Astrocyte (in vitro differentiated cells and primary cell): ENCODE measurements at regions not wholly inside any gene's neighbourhood (a gene's known extent, or its start where the extent isn't known, plus 50 kb on each side); places are given as distances from the start of the nearest gene placed in this dataset.
"Not testable (repeated sequence)": the region's sequence is repeated elsewhere in the genome, so short reads cannot be mapped to it uniquely, and the experiment has no call there.

Experiments
- DNase-seq: peaks from one replicate; pipeline ENCODE4 v3.0.0-alpha.2; 2010; ENCODE audit warnings: low read depth
- FAIRE-seq: peaks from 2 replicates; lab custom pipeline; 2011; peaks lifted over from hg19 to GRCh38; lab: Jason Lieb, UNC
- H2AFZ ChIP-seq: 2 replicates; pipeline ENCODE4 v1.6.0; 2012; ENCODE audit warnings: low read depth, low read length, inconsistent platforms
- H3K27ac ChIP-seq: 2 replicates; pipeline ENCODE4 v1.5.1; 2011; ENCODE audit warnings: low read depth, low read length, inconsistent platforms
- H3K27me3 ChIP-seq: 2 replicates; pipeline ENCODE4 v1.6.0; 2011; ENCODE audit warnings: low read length, inconsistent platforms; ENCODE audit not compliant: insufficient read depth
- H3K36me3 ChIP-seq: 2 replicates; pipeline ENCODE4 v1.5.1; 2011; ENCODE audit warnings: low read length, inconsistent platforms; ENCODE audit not compliant: insufficient read depth
- H3K4me1 ChIP-seq: 2 replicates; pipeline ENCODE4 v1.5.1; 2011; ENCODE audit warnings: low read length, inconsistent platforms; ENCODE audit not compliant: insufficient read depth
- H3K4me2 ChIP-seq: 2 replicates; pipeline ENCODE4 v1.6.0; 2012; ENCODE audit warnings: low read length, inconsistent platforms
- H3K4me3 ChIP-seq: 2 replicates; pipeline ENCODE4 v1.5.1; 2011; ENCODE audit warnings: low read depth, mild to moderate bottlenecking, low read length, inconsistent platforms; ENCODE audit not compliant: insufficient read depth
- H3K79me2 ChIP-seq: 2 replicates; pipeline ENCODE4 v1.6.0; 2012; ENCODE audit warnings: mild to moderate bottlenecking, low read length, inconsistent platforms; ENCODE audit not compliant: insufficient read depth
- H3K9ac ChIP-seq: 2 replicates; pipeline ENCODE4 v1.6.0; 2012; ENCODE audit warnings: mild to moderate bottlenecking, low read length, inconsistent platforms
- H3K9me3 ChIP-seq: 2 replicates; pipeline ENCODE4 v1.5.1; 2012; ENCODE audit warnings: low read depth, mild to moderate bottlenecking, low read length, inconsistent platforms; ENCODE audit not compliant: insufficient read depth
- H4K20me1 ChIP-seq: 2 replicates; pipeline ENCODE4 v1.6.0; 2012; ENCODE audit warnings: low read length, inconsistent platforms; ENCODE audit not compliant: insufficient read depth
- H3K27ac Mint-ChIP-seq: one replicate; pipeline ENCODE4 v1.8.0; 2021; ENCODE audit warnings: mild to moderate bottlenecking, mixed read lengths; ENCODE audit not compliant: unreplicated experiment
- H3K27me3 Mint-ChIP-seq: one replicate; pipeline ENCODE4 v1.8.0; 2021; ENCODE audit warnings: low read depth, mixed read lengths; ENCODE audit not compliant: unreplicated experiment
- H3K36me3 Mint-ChIP-seq: one replicate; pipeline ENCODE4 v1.8.0; 2021; ENCODE audit warnings: low read depth, mixed read lengths; ENCODE audit not compliant: unreplicated experiment
- H3K4me1 Mint-ChIP-seq: one replicate; pipeline ENCODE4 v1.8.0; 2021; ENCODE audit warnings: low read depth, mixed read lengths; ENCODE audit not compliant: unreplicated experiment
- H3K4me3 Mint-ChIP-seq: one replicate; pipeline ENCODE4 v1.8.0; 2021; ENCODE audit warnings: mild to moderate bottlenecking, moderate library complexity, mixed read lengths; ENCODE audit not compliant: unreplicated experiment
- H3K9me3 Mint-ChIP-seq: one replicate; pipeline ENCODE4 v1.8.0; 2021; ENCODE audit warnings: mild to moderate bottlenecking, mixed read lengths; ENCODE audit not compliant: unreplicated experiment

GRCh38 chr9:62119656-62120055 lies 929.8 kb downstream of the SPATA31A7 start:
- not testable (repeated sequence) for H3K36me3 Mint-ChIP-seq, H3K27ac Mint-ChIP-seq, H3K9me3 ChIP-seq, H3K36me3 ChIP-seq, H3K4me3 Mint-ChIP-seq, H3K4me1 ChIP-seq, H3K4me2 ChIP-seq, H3K4me1 Mint-ChIP-seq, H2AFZ ChIP-seq, H3K9me3 Mint-ChIP-seq, DNase-seq, H3K79me2 ChIP-seq, H3K27ac ChIP-seq, H4K20me1 ChIP-seq, H3K27me3 ChIP-seq, H3K9ac ChIP-seq, H3K4me3 ChIP-seq, FAIRE-seq, H3K27me3 Mint-ChIP-seq

- H3K27me3 Mint-ChIP-seq, H4K20me1 ChIP-seq, H3K36me3 ChIP-seq, H3K9me3 ChIP-seq, H3K27me3 ChIP-seq, H3K27ac Mint-ChIP-seq, H3K4me3 Mint-ChIP-seq, H3K4me1 Mint-ChIP-seq, H3K27ac ChIP-seq, H3K4me2 ChIP-seq, H3K9ac ChIP-seq, H3K36me3 Mint-ChIP-seq, H3K4me1 ChIP-seq, H3K79me2 ChIP-seq, FAIRE-seq, H2AFZ ChIP-seq, DNase-seq, H3K4me3 ChIP-seq, H3K9me3 Mint-ChIP-seq: not testable (repeated sequence)
These were observed 936.1 kb downstream of the SPATA31A7 start for GRCh38 chr9:62125631-62126611.

- not testable (repeated sequence) for H2AFZ ChIP-seq, FAIRE-seq, H3K27me3 ChIP-seq, H3K4me2 ChIP-seq, H3K27ac ChIP-seq, H3K79me2 ChIP-seq, H4K20me1 ChIP-seq, H3K36me3 ChIP-seq, H3K9ac ChIP-seq, H3K27ac Mint-ChIP-seq, H3K36me3 Mint-ChIP-seq, H3K4me1 Mint-ChIP-seq, H3K9me3 ChIP-seq, H3K4me3 ChIP-seq, DNase-seq, H3K9me3 Mint-ChIP-seq, H3K4me3 Mint-ChIP-seq, H3K27me3 Mint-ChIP-seq, H3K4me1 ChIP-seq
These were observed 945.2 kb downstream of the SPATA31A7 start for GRCh38 chr9:62135022-62135421.

GRCh38 chr9:62145648-62146047 lies 955.8 kb downstream of the SPATA31A7 start:
- not testable (repeated sequence) for H3K27me3 Mint-ChIP-seq, FAIRE-seq, DNase-seq

More at GRCh38 chr9:62145648-62146047, 955.8 kb downstream of the SPATA31A7 start:
- H3K9me3 Mint-ChIP-seq, H3K27me3 ChIP-seq, H3K27ac ChIP-seq, H3K36me3 ChIP-seq, H3K27ac Mint-ChIP-seq, H3K4me3 ChIP-seq, H4K20me1 ChIP-seq, H3K4me3 Mint-ChIP-seq, H2AFZ ChIP-seq, H3K4me1 Mint-ChIP-seq, H3K4me1 ChIP-seq, H3K4me2 ChIP-seq, H3K36me3 Mint-ChIP-seq, H3K79me2 ChIP-seq, H3K9me3 ChIP-seq, H3K9ac ChIP-seq: not testable (repeated sequence)
